ENCODE measurements at regions not wholly inside any gene's neighbourhood (a gene's known extent, or its start where the extent isn't known, plus 50 kb on each side); places are given as distances from the start of the nearest gene placed in this dataset.

GRCh38 chr18:68114989-68115388 is 598.5 kb upstream of the DSEL start:
- no peak for TF ChIP-seq EP300 (IDR thresholded peaks at IDR 0.05; ENCODE audit: borderline replicate concordance)
- TF ChIP-seq REST (IDR thresholded peaks at IDR 0.05; ENCODE audit: low read depth): no peak
- TF ChIP-seq, protein P1, sequence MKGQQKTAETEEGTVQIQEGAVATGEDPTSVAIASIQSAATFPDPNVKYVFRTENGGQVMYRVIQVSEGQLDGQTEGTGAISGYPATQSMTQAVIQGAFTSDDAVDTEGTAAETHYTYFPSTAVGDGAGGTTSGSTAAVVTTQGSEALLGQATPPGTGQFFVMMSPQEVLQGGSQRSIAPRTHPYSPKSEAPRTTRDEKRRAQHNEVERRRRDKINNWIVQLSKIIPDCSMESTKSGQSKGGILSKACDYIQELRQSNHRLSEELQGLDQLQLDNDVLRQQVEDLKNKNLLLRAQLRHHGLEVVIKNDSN (IDR thresholded peaks at IDR 0.05): no peak
- no peak for TF ChIP-seq NFIC (IDR thresholded peaks at IDR 0.05)

Measured in Ishikawa (cell line).